HCT116 (cell line): ENCODE measurements at regions not wholly inside any gene's neighbourhood (a gene's known extent, or its start where the extent isn't known, plus 50 kb on each side); places are given as distances from the start of the nearest gene placed in this dataset.

Source experiments
- EGR1 ChIP-seq: IDR thresholded peaks from 2 replicates; pipeline ENCODE4 v1.6.1; 2012; ENCODE audit warnings: low read depth
- EZH2 ChIP-seq: fragments of 200-600 bp; sonication (generic); IDR thresholded peaks from 2 replicates; pipeline ENCODE4 v1.6.1; 2017; ENCODE audit warnings: antibody characterized with exemption, mixed run types
- FOSL1 ChIP-seq: IDR thresholded peaks from 2 replicates; pipeline ENCODE4 v1.6.1; 2012; ENCODE audit warnings: low read depth
- POLR2A ChIP-seq: IDR thresholded peaks from 2 replicates; pipeline ENCODE4 v1.7.0; 2011; ENCODE audit warnings: borderline replicate concordance; ENCODE audit not compliant: insufficient read depth, insufficient read length; ENCODE audit errors: extremely low read depth
- POLR2AphosphoS5 ChIP-seq: IDR thresholded peaks from 2 replicates; pipeline ENCODE4 v1.6.1; 2011; ENCODE audit warnings: mild to moderate bottlenecking, low read depth, low read length, moderate library complexity
- YY1 ChIP-seq: IDR thresholded peaks from 2 replicates; pipeline ENCODE4 v1.6.1; 2011; ENCODE audit warnings: low read length, low read depth, moderate library complexity, mild to moderate bottlenecking; ENCODE audit not compliant: insufficient replicate concordance; ENCODE audit errors: extremely low read depth
- TF ChIP-seq, protein P1 (sequence below), 3 experiments: fragments of 200-600 bp in 1 of 3; sonication (generic) in 1 of 3; IDR thresholded peaks in 2 of 3; conservative IDR thresholded peaks in 1 of 3; 2 replicates each; pipeline ENCODE4 v1.5.1; 2012 to 2017; ENCODE audit warnings: low read depth in 2 of 3, low read length in 2 of 3, antibody characterized with exemption in 1 of 3, borderline replicate concordance in 1 of 3, control low read depth in 1 of 3, mild to moderate bottlenecking in 1 of 3, mixed read lengths in 1 of 3, mixed run types in 1 of 3, moderate library complexity in 1 of 3; ENCODE audit not compliant: insufficient read depth in 1 of 3

DNA sequence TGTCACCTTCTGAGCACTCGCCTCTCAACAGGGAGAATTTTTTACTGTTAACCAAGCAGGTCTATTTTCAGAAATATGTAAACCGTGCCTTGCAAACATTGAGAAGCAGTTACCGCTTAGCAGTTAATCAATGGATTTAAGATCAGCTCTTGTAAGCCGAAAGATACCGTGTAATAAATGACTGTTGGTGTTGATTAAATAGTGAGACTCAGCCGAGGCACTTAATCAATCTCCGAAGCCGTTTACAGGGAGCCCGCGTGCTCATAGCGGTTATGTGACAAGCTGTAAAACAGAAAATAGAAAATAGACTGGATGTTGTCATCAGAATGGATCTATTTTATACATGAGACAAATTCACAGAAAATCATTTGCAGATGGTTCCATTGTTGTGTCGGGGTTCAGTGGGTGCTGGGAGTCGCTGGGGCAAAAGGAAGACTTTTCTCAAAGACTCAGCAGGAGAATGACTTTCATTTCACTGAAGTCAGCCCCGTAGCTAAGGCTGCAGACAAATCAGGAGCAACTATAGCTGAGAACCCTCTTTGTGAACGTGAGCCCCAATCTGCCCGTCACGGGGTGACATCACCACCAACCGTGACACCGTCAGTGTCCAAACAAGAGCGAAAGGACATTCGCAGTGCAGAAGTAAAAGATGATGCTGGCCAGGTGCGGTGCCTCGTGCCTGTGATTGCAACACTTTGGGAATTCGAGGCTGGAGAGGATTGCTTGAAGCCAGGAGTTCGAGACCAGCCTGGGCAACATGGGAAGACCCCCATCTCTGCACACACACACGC, 275.3 kb downstream of the CRLF2 start:
- TF ChIP-seq, protein P1, sequence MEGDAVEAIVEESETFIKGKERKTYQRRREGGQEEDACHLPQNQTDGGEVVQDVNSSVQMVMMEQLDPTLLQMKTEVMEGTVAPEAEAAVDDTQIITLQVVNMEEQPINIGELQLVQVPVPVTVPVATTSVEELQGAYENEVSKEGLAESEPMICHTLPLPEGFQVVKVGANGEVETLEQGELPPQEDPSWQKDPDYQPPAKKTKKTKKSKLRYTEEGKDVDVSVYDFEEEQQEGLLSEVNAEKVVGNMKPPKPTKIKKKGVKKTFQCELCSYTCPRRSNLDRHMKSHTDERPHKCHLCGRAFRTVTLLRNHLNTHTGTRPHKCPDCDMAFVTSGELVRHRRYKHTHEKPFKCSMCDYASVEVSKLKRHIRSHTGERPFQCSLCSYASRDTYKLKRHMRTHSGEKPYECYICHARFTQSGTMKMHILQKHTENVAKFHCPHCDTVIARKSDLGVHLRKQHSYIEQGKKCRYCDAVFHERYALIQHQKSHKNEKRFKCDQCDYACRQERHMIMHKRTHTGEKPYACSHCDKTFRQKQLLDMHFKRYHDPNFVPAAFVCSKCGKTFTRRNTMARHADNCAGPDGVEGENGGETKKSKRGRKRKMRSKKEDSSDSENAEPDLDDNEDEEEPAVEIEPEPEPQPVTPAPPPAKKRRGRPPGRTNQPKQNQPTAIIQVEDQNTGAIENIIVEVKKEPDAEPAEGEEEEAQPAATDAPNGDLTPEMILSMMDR (IDR thresholded peaks at IDR 0.05 in 2 of 3, conservative IDR thresholded peaks at IDR 0.05 in 1 of 3; ENCODE audit: borderline replicate concordance in 1 of 3, insufficient read depth in 1 of 3, low read depth in 2 of 3, low read length in 2 of 3) = no peak
- TF ChIP-seq POLR2A = no peak
- TF ChIP-seq EGR1 = no peak
- no peak for TF ChIP-seq EZH2
- TF ChIP-seq YY1 = no peak
- TF ChIP-seq FOSL1 = no peak
- no peak for TF ChIP-seq POLR2AphosphoS5
